GM12878 (cell line): ENCODE measurements at regions not wholly inside any gene's neighbourhood (a gene's known extent, or its start where the extent isn't known, plus 50 kb on each side); places are given as distances from the start of the nearest gene placed in this dataset.

Experiments used
- ELK1 ChIP-seq: IDR thresholded peaks from 2 replicates; pipeline ENCODE4 v1.6.1; 2012; ENCODE audit warnings: low read depth, low read length, improper control_type of control experiment
- MYC ChIP-seq: IDR thresholded peaks from 2 replicates; pipeline ENCODE4 v1.6.1; 2011; ENCODE audit warnings: mild to moderate bottlenecking, low read length, moderate library complexity, inconsistent platforms; ENCODE audit not compliant: insufficient read depth, insufficient replicate concordance, insufficient read length, severe bottlenecking

- TF ChIP-seq MYC (no peak), ELK1 (no peak)
Observed at GRCh38 chr4:85221606-85222005, 253.3 kb upstream of the ARHGAP24 start.
